HCT116 (cell line): ENCODE measurements at regions not wholly inside any gene's neighbourhood (a gene's known extent, or its start where the extent isn't known, plus 50 kb on each side); places are given as distances from the start of the nearest gene placed in this dataset.

Source experiments
- CEBPB ChIP-seq: IDR thresholded peaks from 2 replicates; pipeline ENCODE4 v1.6.1; 2012; ENCODE audit warnings: low read depth
- CTCF ChIP-seq, 3 experiments: fragments of 200-600 bp in 1 of 3; sonication (generic) in 1 of 3; IDR thresholded peaks in 2 of 3; conservative IDR thresholded peaks in 1 of 3; 2 replicates each; pipeline ENCODE4 v1.5.1; 2012 to 2017; ENCODE audit warnings: low read depth in 2 of 3, low read length in 2 of 3, antibody characterized with exemption in 1 of 3, borderline replicate concordance in 1 of 3, control low read depth in 1 of 3, mild to moderate bottlenecking in 1 of 3, mixed read lengths in 1 of 3, mixed run types in 1 of 3, moderate library complexity in 1 of 3; ENCODE audit not compliant: insufficient read depth in 1 of 3
- EGR1 ChIP-seq: IDR thresholded peaks from 2 replicates; pipeline ENCODE4 v1.6.1; 2012; ENCODE audit warnings: low read depth
- EZH2 ChIP-seq: fragments of 200-600 bp; sonication (generic); IDR thresholded peaks from 2 replicates; pipeline ENCODE4 v1.6.1; 2017; ENCODE audit warnings: antibody characterized with exemption, mixed run types
- EZH2phosphoT487 ChIP-seq: fragments of 200-600 bp; IDR thresholded peaks from 2 replicates; pipeline ENCODE4 v1.6.1; 2018; ENCODE audit warnings: antibody characterized with exemption, borderline replicate concordance
- POLR2A ChIP-seq: IDR thresholded peaks from 2 replicates; pipeline ENCODE4 v1.7.0; 2011; ENCODE audit warnings: borderline replicate concordance; ENCODE audit not compliant: insufficient read depth, insufficient read length; ENCODE audit errors: extremely low read depth
- ZNF274 ChIP-seq: fragments of 200-500 bp; sonication (Bioruptor generic); IDR thresholded peaks from 2 replicates; pipeline ENCODE4 v1.6.1; 2014; ENCODE audit warnings: mild to moderate bottlenecking, low read depth, low read length, inconsistent platforms

- no peak for TF ChIP-seq CTCF (IDR thresholded peaks at IDR 0.05 in 2 of 3, conservative IDR thresholded peaks at IDR 0.05 in 1 of 3; ENCODE audit: borderline replicate concordance in 1 of 3, insufficient read depth in 1 of 3, low read depth in 2 of 3, low read length in 2 of 3)
- no peak for TF ChIP-seq EZH2
- no peak for TF ChIP-seq EZH2phosphoT487
- TF ChIP-seq CEBPB: no peak; the same call in 1 of the 2 replicates
- no peak for TF ChIP-seq POLR2A
- TF ChIP-seq EGR1: no peak
- no peak for TF ChIP-seq ZNF274
Measured at GRCh38 chr7:155918720-155919390, 106.6 kb upstream of the SHH start.
